GM19455 (cell line): ENCODE measurements at regions not wholly inside any gene's neighbourhood (a gene's known extent, or its start where the extent isn't known, plus 50 kb on each side); places are given as distances from the start of the nearest gene placed in this dataset.

Experiments used
- ATAC-seq: cut with Tn5 transposase; IDR thresholded peaks from one replicate; pipeline ENCODE4 v1.9.1; 2021; ENCODE audit not compliant: unreplicated experiment

- no peak for ATAC-seq
Observed at GRCh38 chr10:110396284-110396651, 91.5 kb upstream of the SMNDC1 start.

- no peak for ATAC-seq
Observed at GRCh38 chr10:110397856-110398255, 93.1 kb upstream of the SMNDC1 start.

- ATAC-seq: no peak
Observed at GRCh38 chr10:110398419-110399105, 93.8 kb upstream of the SMNDC1 start.

- ATAC-seq: no peak
Observed at GRCh38 chr10:110399106-110399964, 94.6 kb upstream of the SMNDC1 start.

- no peak for ATAC-seq
Observed at GRCh38 chr10:110399965-110400933, 95.5 kb upstream of the SMNDC1 start.

- no peak for ATAC-seq
Observed at GRCh38 chr10:110401401-110402076, 96.2 kb upstream of the DUSP5 start.

GRCh38 chr10:110402077-110402416 is 95.7 kb upstream of the DUSP5 start:
- ATAC-seq: no peak

- ATAC-seq: no peak
Observed at GRCh38 chr10:110403593-110403992, 94.1 kb upstream of the DUSP5 start.

- no peak for ATAC-seq
Observed at GRCh38 chr10:110404413-110404812, 93.3 kb upstream of the DUSP5 start.

GRCh38 chr10:110404825-110405224 is 92.9 kb upstream of the DUSP5 start:
- ATAC-seq: no peak

GRCh38 chr10:110405380-110405779 is 92.3 kb upstream of the DUSP5 start:
- ATAC-seq: no peak

GRCh38 chr10:110407301-110408170 is 90.2 kb upstream of the DUSP5 start:
- ATAC-seq: no peak

GRCh38 chr10:110408203-110408871 is 89.4 kb upstream of the DUSP5 start:
- ATAC-seq: no peak

- no peak for ATAC-seq
Observed at GRCh38 chr10:110408943-110409342, 88.8 kb upstream of the DUSP5 start.

GRCh38 chr10:110409488-110409887 is 88.2 kb upstream of the DUSP5 start:
- no peak for ATAC-seq

GRCh38 chr10:110409926-110410325 is 87.8 kb upstream of the DUSP5 start:
- ATAC-seq: peak; percentile 40

GRCh38 chr10:110410329-110411046 is 87.2 kb upstream of the DUSP5 start:
- no peak for ATAC-seq

GRCh38 chr10:110411047-110411410 is 86.7 kb upstream of the DUSP5 start:
- ATAC-seq: no peak
